GM18907 (cell line): ENCODE measurements at regions not wholly inside any gene's neighbourhood (a gene's known extent, or its start where the extent isn't known, plus 50 kb on each side); places are given as distances from the start of the nearest gene placed in this dataset.

Experiments used
- ATAC-seq: cut with Tn5 transposase; IDR thresholded peaks from one replicate; pipeline ENCODE4 v1.9.1; 2021; ENCODE audit warnings: mild to moderate bottlenecking, moderate library complexity; ENCODE audit not compliant: unreplicated experiment

- no peak for ATAC-seq
Measured at GRCh38 chr5:174159327-174160114, 114.0 kb downstream of the NSG2 start.

GRCh38 chr5:174165406-174165805 is 119.9 kb downstream of the NSG2 start:
- ATAC-seq, result no peak

- no peak for ATAC-seq
Measured at GRCh38 chr5:174166231-174167079, 120.9 kb downstream of the NSG2 start.

GRCh38 chr5:174167080-174167910 is 121.8 kb downstream of the NSG2 start:
- ATAC-seq, result no peak

- ATAC-seq, result no peak
Measured at GRCh38 chr5:174172152-174172551, 126.6 kb downstream of the NSG2 start.

- ATAC-seq, result no peak
Measured at GRCh38 chr5:174172566-174172965, 127.1 kb downstream of the NSG2 start.

- no peak for ATAC-seq
Measured at GRCh38 chr5:174173766-174174165, 128.3 kb downstream of the NSG2 start.

GRCh38 chr5:174175716-174176268 is 130.3 kb downstream of the NSG2 start:
- no peak for ATAC-seq

- ATAC-seq, result no peak
Measured at GRCh38 chr5:174176511-174176910, 131.0 kb downstream of the NSG2 start.

- no peak for ATAC-seq
Measured at GRCh38 chr5:174177531-174177930, 132.0 kb downstream of the NSG2 start.

- ATAC-seq, result no peak
Measured at GRCh38 chr5:174177976-174178605, 132.6 kb downstream of the NSG2 start.

- ATAC-seq, result no peak
Measured at GRCh38 chr5:174180639-174181038, 135.1 kb downstream of the NSG2 start.

GRCh38 chr5:174182111-174182510 is 136.6 kb downstream of the NSG2 start:
- no peak for ATAC-seq

GRCh38 chr5:174183701-174184100 is 138.2 kb downstream of the NSG2 start:
- ATAC-seq, result no peak

- ATAC-seq, result no peak
Measured at GRCh38 chr5:174185506-174185905, 140.0 kb downstream of the NSG2 start.

GRCh38 chr5:174186096-174186695 is 140.7 kb downstream of the NSG2 start:
- ATAC-seq, result no peak

GRCh38 chr5:174187001-174187400 is 141.5 kb downstream of the NSG2 start:
- ATAC-seq, result no peak

GRCh38 chr5:174187481-174187880 is 142.0 kb downstream of the NSG2 start:
- no peak for ATAC-seq

GRCh38 chr5:174188295-174188694 is 142.8 kb downstream of the NSG2 start:
- ATAC-seq, result no peak
